ENCODE measurements at regions not wholly inside any gene's neighbourhood (a gene's known extent, or its start where the extent isn't known, plus 50 kb on each side); places are given as distances from the start of the nearest gene placed in this dataset.
"Not testable (repeated sequence)": the region's sequence is repeated elsewhere in the genome, so short reads cannot be mapped to it uniquely, and the experiment has no call there.

GRCh38 chr14:97158102-97158501, 360.9 kb downstream of the VRK1 start:
- TF ChIP-seq, protein P1, sequence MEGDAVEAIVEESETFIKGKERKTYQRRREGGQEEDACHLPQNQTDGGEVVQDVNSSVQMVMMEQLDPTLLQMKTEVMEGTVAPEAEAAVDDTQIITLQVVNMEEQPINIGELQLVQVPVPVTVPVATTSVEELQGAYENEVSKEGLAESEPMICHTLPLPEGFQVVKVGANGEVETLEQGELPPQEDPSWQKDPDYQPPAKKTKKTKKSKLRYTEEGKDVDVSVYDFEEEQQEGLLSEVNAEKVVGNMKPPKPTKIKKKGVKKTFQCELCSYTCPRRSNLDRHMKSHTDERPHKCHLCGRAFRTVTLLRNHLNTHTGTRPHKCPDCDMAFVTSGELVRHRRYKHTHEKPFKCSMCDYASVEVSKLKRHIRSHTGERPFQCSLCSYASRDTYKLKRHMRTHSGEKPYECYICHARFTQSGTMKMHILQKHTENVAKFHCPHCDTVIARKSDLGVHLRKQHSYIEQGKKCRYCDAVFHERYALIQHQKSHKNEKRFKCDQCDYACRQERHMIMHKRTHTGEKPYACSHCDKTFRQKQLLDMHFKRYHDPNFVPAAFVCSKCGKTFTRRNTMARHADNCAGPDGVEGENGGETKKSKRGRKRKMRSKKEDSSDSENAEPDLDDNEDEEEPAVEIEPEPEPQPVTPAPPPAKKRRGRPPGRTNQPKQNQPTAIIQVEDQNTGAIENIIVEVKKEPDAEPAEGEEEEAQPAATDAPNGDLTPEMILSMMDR (IDR thresholded peaks at IDR 0.05), result no peak
- ATAC-seq (ENCODE audit: low FRiP score), result no peak

DNA sequence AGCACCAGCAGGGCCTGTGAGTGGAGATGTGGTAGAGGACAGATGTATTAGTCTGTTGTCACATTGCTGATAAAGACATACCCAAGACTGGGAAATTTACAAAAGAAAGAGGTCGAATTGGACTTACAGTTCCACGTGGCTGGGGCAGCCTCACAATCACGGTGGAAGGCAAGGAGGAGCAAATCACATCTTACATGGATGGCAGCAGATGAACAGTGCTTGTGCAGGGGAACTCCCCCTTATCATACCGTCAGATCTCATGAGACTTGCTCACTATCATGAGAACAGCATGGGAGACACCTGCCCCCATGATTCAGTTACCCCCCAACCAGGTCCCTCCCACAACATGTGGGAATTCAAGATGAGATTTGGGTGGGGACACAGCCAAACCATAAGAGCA, 361.9 kb downstream of the VRK1 start:
- DNase-seq (ENCODE audit: low spot score) (no peak), ATAC-seq (ENCODE audit: low FRiP score) (no peak)
- TF ChIP-seq, protein P1 (IDR thresholded peaks at IDR 0.05), result no peak

More at GRCh38 chr14:97158102-97158501, 360.9 kb downstream of the VRK1 start:
- no peak for DNase-seq (ENCODE audit: low spot score)

DNA sequence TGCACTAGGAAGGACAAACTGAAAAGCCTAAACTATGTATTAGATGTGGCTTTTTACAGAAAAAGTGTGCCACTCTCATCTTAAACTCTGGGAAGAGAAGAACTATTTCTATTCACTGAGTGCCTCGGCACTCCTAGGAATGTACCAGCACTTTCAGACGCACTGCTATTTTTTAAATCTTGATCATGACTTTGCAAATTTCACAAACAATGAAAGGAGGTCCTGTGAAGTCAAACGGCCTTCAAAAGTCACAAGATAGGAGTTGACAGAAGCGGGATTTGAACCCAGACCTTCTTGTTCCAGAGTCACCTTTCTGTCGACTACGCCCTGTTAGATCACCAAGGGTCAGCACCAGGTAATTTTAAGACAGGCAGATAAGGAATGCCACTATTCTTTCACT, 365.4 kb downstream of the VRK1 start:
- DNase-seq (ENCODE audit: low spot score), result no peak
- TF ChIP-seq, protein P1 (IDR thresholded peaks at IDR 0.05), result no peak
- no peak for ATAC-seq (ENCODE audit: low FRiP score)

DNA sequence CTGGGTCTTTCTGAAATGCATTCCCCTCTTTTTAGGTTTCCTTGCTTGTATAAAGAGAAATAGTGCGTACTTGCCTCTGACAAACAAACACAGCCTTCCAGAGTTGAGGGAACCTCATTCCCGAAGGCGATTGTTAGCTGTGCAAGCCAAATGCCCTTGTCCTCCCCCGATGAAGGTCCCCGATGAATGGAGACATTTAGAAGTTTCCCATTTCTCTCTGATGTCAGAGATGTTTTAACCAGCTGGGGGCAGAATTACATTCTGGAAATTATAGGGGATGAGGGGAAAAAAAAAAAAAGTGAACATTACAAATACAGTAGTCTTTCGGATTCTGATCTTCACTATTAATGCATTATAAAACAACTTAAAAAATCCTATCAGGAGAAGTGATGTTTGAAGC, 366.8 kb downstream of the VRK1 start:
- DNase-seq (ENCODE audit: low spot score) (no peak), ATAC-seq (ENCODE audit: low FRiP score) (no peak)
- TF ChIP-seq, protein P1 (IDR thresholded peaks at IDR 0.05), result no peak

DNA sequence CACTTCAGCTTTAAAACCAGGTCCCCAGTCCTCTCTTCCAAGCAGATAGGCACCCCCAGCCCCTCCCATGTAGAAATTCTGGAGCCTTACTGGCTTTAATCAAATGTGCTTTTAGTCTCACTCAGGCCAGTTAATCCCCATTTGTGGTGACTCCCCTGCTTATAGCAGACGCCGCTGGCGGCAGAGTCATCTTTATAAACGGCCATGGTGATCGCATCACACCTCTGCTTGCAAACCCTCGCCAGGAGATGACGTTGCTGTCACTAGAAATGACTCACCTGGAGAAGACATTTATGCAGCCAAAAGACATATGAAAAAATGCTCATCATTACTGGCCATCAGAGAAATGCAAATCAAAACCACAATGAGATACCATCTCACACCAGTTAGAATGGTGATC, 369.3 kb downstream of the VRK1 start:
- TF ChIP-seq, protein P1 (IDR thresholded peaks at IDR 0.05), result no peak
- no peak for ATAC-seq (ENCODE audit: low FRiP score)
- no peak for DNase-seq (ENCODE audit: low spot score)

DNA sequence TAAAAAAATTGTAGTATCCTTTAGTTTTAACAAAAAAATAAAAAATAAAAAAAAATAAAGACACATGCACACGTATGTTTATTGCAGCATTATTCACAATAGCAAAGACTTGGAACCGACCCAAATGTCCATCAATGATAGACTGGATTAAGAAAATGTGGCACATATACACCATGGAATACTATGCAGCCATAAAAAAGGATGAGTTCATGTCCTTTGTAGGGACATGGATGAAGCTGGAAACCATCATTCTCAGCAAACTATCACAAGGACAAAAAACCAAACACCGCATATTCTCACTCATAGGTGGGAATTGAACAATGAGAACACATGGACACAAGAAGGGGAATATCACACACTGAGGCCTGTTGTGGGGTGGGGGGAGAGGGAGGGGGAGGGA, 370.4 kb downstream of the VRK1 start:
- not testable (repeated sequence) for DNase-seq (ENCODE audit: low spot score); ATAC-seq (ENCODE audit: low FRiP score)

GRCh38 chr14:97172644-97173043, 375.5 kb downstream of the VRK1 start:
- TF ChIP-seq, protein P1 (IDR thresholded peaks at IDR 0.05), result no peak
- DNase-seq (ENCODE audit: low spot score), result no peak
- no peak for ATAC-seq (ENCODE audit: low FRiP score)

GRCh38 chr14:97177016-97177415, 379.8 kb downstream of the VRK1 start:
- DNase-seq (ENCODE audit: low spot score) (no peak), ATAC-seq (ENCODE audit: low FRiP score) (no peak)
- TF ChIP-seq, protein P1 (IDR thresholded peaks at IDR 0.05), result no peak

Data from omental fat pad (tissue), 3 donors.